K562 (cell line): ENCODE measurements at regions not wholly inside any gene's neighbourhood (a gene's known extent, or its start where the extent isn't known, plus 50 kb on each side); places are given as distances from the start of the nearest gene placed in this dataset.

ENCODE experiments used
- ATAC-seq: fragments of 200-7000 bp; cut with Tn5 transposase; 3 replicates; pipeline ENCODE4 v1.9.1; 2020; ENCODE audit warnings: moderate library complexity
- BruUV-seq: library from RNA; stranded (reverse); fragments of 400-500 nt; replicated peaks from 2 replicates; lab custom pipeline; 2021; lab: Mats Ljungman, UMichigan
- CTCF ChIA-PET: fragments of 300-600 bp; formaldehyde crosslinking; extraction: SDS; loops from one replicate; lab custom pipeline; 2021; ENCODE audit warnings: low intra/inter-chr PET ratio; lab: Yijun Ruan, JAX
- POLR2A ChIA-PET: fragments of 300-600, 350-650 bp; sonication (Branson Sonifier 250); formaldehyde crosslinking; extraction: SDS; loops from one replicate; lab custom pipeline; 2021; ENCODE audit warnings: antibody characterized with exemption, inconsistent platforms; lab: Yijun Ruan, JAX
- DNase-seq, 4 experiments: peaks; one replicate each; pipeline versions ENCODE4 v3.0.0 to v3.0.0-alpha.2; 2011 to 2018; ENCODE audit warnings: low spot score in 3 of 4, mixed read lengths in 3 of 4; ENCODE audit errors: extremely low read depth in 1 of 4
- FAIRE-seq: peaks from 2 replicates; lab custom pipeline; 2011; peaks lifted over from hg19 to GRCh38; lab: Jason Lieb, UNC
- H2AFZ ChIP-seq: 2 replicates; pipeline ENCODE4 v1.6.0; 2011; ENCODE audit warnings: low read depth, low read length, control low read depth, inconsistent platforms
- H3K27ac ChIP-seq: fragments of 200-600 bp; 3 replicates; pipeline ENCODE4 v1.8.0; 2011; ENCODE audit warnings: low read depth, mild to moderate bottlenecking, control low read depth, inconsistent platforms, low read length, moderate library complexity, mixed read lengths; ENCODE audit errors: extremely low read depth
- H3K27me3 ChIP-seq, 2 experiments: fragments of 300-600 bp in 1 of 2; 2 replicates in 1 of 2; 3 replicates in 1 of 2; pipeline versions ENCODE4 v1.6.0 to v1.8.0; 2011; ENCODE audit warnings: inconsistent platforms in 2 of 2, low read length in 2 of 2, mild to moderate bottlenecking in 1 of 2, mixed read lengths in 1 of 2, moderate library complexity in 1 of 2; ENCODE audit not compliant: control insufficient read depth in 2 of 2, insufficient read depth in 2 of 2
- H3K36me3 ChIP-seq: fragments of 300-600 bp; 3 replicates; pipeline ENCODE4 v1.8.0; 2011; ENCODE audit warnings: mild to moderate bottlenecking, low read length, inconsistent platforms; ENCODE audit not compliant: control insufficient read depth, insufficient read depth
- H3K4me1 ChIP-seq, 2 experiments: fragments of 200-600 bp in 1 of 2; replicated peaks in 1 of 2; 2 replicates in 1 of 2; 3 replicates in 1 of 2; pipeline versions ENCODE4 v1.5.1 to v1.8.0; 2011; ENCODE audit warnings: inconsistent platforms in 2 of 2, low read length in 2 of 2, mild to moderate bottlenecking in 1 of 2, mixed read lengths in 1 of 2, moderate library complexity in 1 of 2; ENCODE audit not compliant: control insufficient read depth in 2 of 2, insufficient read depth in 2 of 2
- H3K4me2 ChIP-seq: 2 replicates; pipeline ENCODE4 v1.6.1; 2011; ENCODE audit warnings: low read length, control low read depth, inconsistent platforms, mixed read lengths; ENCODE audit not compliant: insufficient read depth
- H3K4me3 ChIP-seq: fragments of 200-600 bp; sonication (generic), shearing (Covaris generic); 2 replicates; pipeline ENCODE4 v1.5.1; 2016; ENCODE audit warnings: control low read depth, inconsistent platforms
- H3K79me2 ChIP-seq: fragments of 200-600 bp; 3 replicates; pipeline ENCODE4 v1.8.0; 2011; ENCODE audit warnings: low read length, inconsistent platforms; ENCODE audit not compliant: control insufficient read depth, insufficient read depth
- H3K9ac ChIP-seq, 2 experiments: 2 replicates each; pipeline versions ENCODE4 v1.6.0 to v1.6.1; 2011; ENCODE audit warnings: low read depth in 2 of 2, low read length in 2 of 2, control low read depth in 1 of 2, inconsistent platforms in 1 of 2, mild to moderate bottlenecking in 1 of 2, mixed read lengths in 1 of 2; ENCODE audit not compliant: insufficient read depth in 1 of 2
- H3K9me1 ChIP-seq: one replicate; pipeline ENCODE4 v1.6.0; 2011; ENCODE audit warnings: inconsistent platforms, mild to moderate bottlenecking, low read length, moderate library complexity; ENCODE audit not compliant: control insufficient read depth, insufficient read depth
- H3K9me3 ChIP-seq: replicated peaks from 2 replicates; pipeline ENCODE4 v1.5.1; 2011; ENCODE audit warnings: low read depth, low read length, inconsistent platforms; ENCODE audit not compliant: control insufficient read depth, insufficient read depth
- H4K20me1 ChIP-seq: replicated peaks from 2 replicates; pipeline ENCODE4 v1.6.1; 2011; ENCODE audit warnings: low read length, inconsistent platforms, mixed read lengths; ENCODE audit not compliant: control insufficient read depth, insufficient read depth
- BCLAF1 ChIP-seq, 2 experiments: fragments of 450-650 bp in 1 of 2; IDR thresholded peaks; 2 replicates each; pipeline ENCODE4 v1.6.1; 2011 to 2017; ENCODE audit warnings: low read depth in 2 of 2, antibody characterized with exemption in 1 of 2, borderline replicate concordance in 1 of 2, low read length in 1 of 2, mild to moderate bottlenecking in 1 of 2, mixed read lengths in 1 of 2; ENCODE audit not compliant: control insufficient read depth in 1 of 2
- DMBX1 ChIP-seq: fragments of 250-450 bp; sonication (Bioruptor Pico); IDR thresholded peaks from 2 replicates; pipeline ENCODE4 v1.8.0; 2022; ENCODE audit warnings: inconsistent platforms, mild to moderate bottlenecking, moderate library complexity, borderline replicate concordance
- FOXM1 ChIP-seq, 2 experiments: fragments of 450-650 bp in 1 of 2; sonication (generic) in 1 of 2; formaldehyde crosslinking in 1 of 2; IDR thresholded peaks; 2 replicates each; pipeline versions ENCODE4 v1.6.1 to v1.9.0; 2017 to 2022; ENCODE audit warnings: low read depth in 2 of 2, mild to moderate bottlenecking in 2 of 2, missing genetic modification reagents in 1 of 2, moderate library complexity in 1 of 2
- POLR3G ChIP-seq: IDR thresholded peaks from 2 replicates; pipeline ENCODE4 v1.6.1; 2011; ENCODE audit not compliant: insufficient read length, insufficient replicate concordance; ENCODE audit errors: extremely low read depth
- RBM17 ChIP-seq: fragments of 200-400 bp; formaldehyde crosslinking; IDR thresholded peaks from 2 replicates; pipeline ENCODE4 v1.6.1; 2017; ENCODE audit warnings: low read depth, mild to moderate bottlenecking, low read length, borderline replicate concordance
- TCF15 ChIP-seq: fragments of 250-450 bp; sonication (Bioruptor Pico); IDR thresholded peaks from 2 replicates; pipeline ENCODE4 v1.8.0; 2022; ENCODE audit warnings: moderate library complexity, mild to moderate bottlenecking, inconsistent platforms
- VEZF1 ChIP-seq: fragments of 200-800 bp; sonication (Bioruptor generic); IDR thresholded peaks from 2 replicates; pipeline ENCODE4 v1.6.1; 2017; ENCODE audit warnings: missing genetic modification characterization, missing compliant biosample characterization
- ZNF354B ChIP-seq: fragments of 250-450 bp; sonication (Bioruptor Pico); IDR thresholded peaks from 2 replicates; pipeline ENCODE4 v1.4.0; 2020
- WGBS: fragments of 100-300 bp; shearing (Covaris generic); methylation state at CpG from one replicate; pipeline ENCODE4 v1.1.6; 2016; ENCODE audit warnings: low coverage, mixed read lengths; ENCODE audit not compliant: insufficient coverage; ENCODE audit errors: missing lambda C conversion rate; 5-methylcytosine and 5-hydroxymethylcytosine counted together
- in situ Hi-C: fragments of 300-500 bp; cut with MboI; formaldehyde crosslinking; loops from 4 replicates; pipeline ENCODE4 v1.15.0; 2018; ENCODE audit warnings: inconsistent platforms, mixed read lengths
- intact Hi-C: fragments of 100-400 bp; cut with micrococcal nuclease; formaldehyde crosslinking; loops from 2 replicates; pipeline ENCODE4 v1.14.2; 2022

- no peak for ATAC-seq
- BruUV-seq, result no TSS peak
- intact Hi-C loops (no loop called here), in situ Hi-C loops (no loop called here)
- H3K9me1 ChIP-seq, result no peaks in the 10 kb centered on the region
- no peak overlapping the region for H3K27ac ChIP-seq
- H3K9ac ChIP-seq, result no peak overlapping the region
- peaks cover 33 to 58% of the 10 kb centered on the region in 2 experiments; a peak in 4 of 5 replicates for H3K27me3 ChIP-seq
- no peak overlapping the region for H3K4me3 ChIP-seq
- no peaks in the 10 kb centered on the region for H3K9me3 ChIP-seq
- no peak for DNase-seq
- ChIA-PET POLR2A (no interaction called here), CTCF (no interaction called here)
- no peak overlapping the region for H3K4me2 ChIP-seq
- H3K36me3 ChIP-seq, result no peaks in the 10 kb centered on the region
- peaks cover 0 to 4% of the 10 kb centered on the region in 2 experiments; a peak in 1 of 5 replicates for H3K4me1 ChIP-seq
- H2AFZ ChIP-seq, result no peak overlapping the region
- TF ChIP-seq RBM17 (no peak), DMBX1 (no peak)
- no peaks in the 10 kb centered on the region for H3K79me2 ChIP-seq
- WGBS, result 0% methylated on average over 13 of the region's 13 CpGs
- no peak for FAIRE-seq
- H4K20me1 ChIP-seq, result no peaks in the 10 kb centered on the region
These were observed 88.3 kb upstream of the AFDN start for GRCh38 chr6:167738386-167738785.

GRCh38 chr6:167739721-167740475 lies 86.8 kb upstream of the AFDN start:
- no peak overlapping the region for H2AFZ ChIP-seq
- H3K36me3 ChIP-seq, result no peaks in the 10 kb centered on the region
- H3K9ac ChIP-seq, result no peak overlapping the region
- peaks cover 0 to 4% of the 10 kb centered on the region in 2 experiments; a peak in 1 of 5 replicates for H3K4me1 ChIP-seq
- intact Hi-C loops (no loop called here), in situ Hi-C loops (no loop called here)
- no peak overlapping the region for H3K27ac ChIP-seq
- no peak for DNase-seq
- no peaks in the 10 kb centered on the region for H3K79me2 ChIP-seq
- no peaks in the 10 kb centered on the region for H3K9me1 ChIP-seq
- H3K4me2 ChIP-seq, result no peak overlapping the region
- no peaks in the 10 kb centered on the region for H4K20me1 ChIP-seq
- ChIA-PET POLR2A (interaction anchor here (0.6 to 0.8 kb wide), 2 partner anchors 16 to 96 kb away, joined by 3 to 4 read pairs; no protein-coding TSS in a partner anchor), CTCF (interaction anchor here (0.6 kb wide), 1 partner anchor 156 kb away, joined by 3 read pairs; no protein-coding TSS in a partner anchor)
- ATAC-seq, result no peak
- 2% methylated on average over 23 of the region's 23 CpGs for WGBS
- H3K4me3 ChIP-seq, result no peak overlapping the region
- no peaks in the 10 kb centered on the region for H3K9me3 ChIP-seq
- peaks cover 44 to 60% of the 10 kb centered on the region in 2 experiments for H3K27me3 ChIP-seq
- no peak for FAIRE-seq
- BruUV-seq, result no TSS peak
- TF ChIP-seq TCF15 (CRISPR knock-in tag) (no peak), VEZF1 (CRISPR knock-in tag) (no peak), FOXM1 (IDR thresholded peaks at IDR 0.05; ENCODE audit: low read depth) (no peak), FOXM1 (CRISPR knock-in tag; IDR thresholded peaks at IDR 0.05; ENCODE audit: low read depth) (no peak), POLR3G (no peak), BCLAF1 (IDR thresholded peaks at IDR 0.05; ENCODE audit: borderline replicate concordance in 1 of 2, control insufficient read depth in 1 of 2, low read depth in 2 of 2, low read length in 1 of 2) (no peak), ZNF354B (no peak)
